Liver (tissue), 8 donors: ENCODE measurements at regions not wholly inside any gene's neighbourhood (a gene's known extent, or its start where the extent isn't known, plus 50 kb on each side); places are given as distances from the start of the nearest gene placed in this dataset.

Experiments used
- DNase-seq: peaks from one replicate; pipeline ENCODE4 v3.0.0-alpha.2; 2017; ENCODE audit warnings: low spot score
- H3K27ac ChIP-seq, 2 donors: one replicate each; pipeline ENCODE4 v1.7.0; 2013; ENCODE audit warnings: inconsistent platforms in 2 of 2, low read length in 2 of 2, control low read depth in 1 of 2, low read depth in 1 of 2, mild to moderate bottlenecking in 1 of 2
- H3K27me3 ChIP-seq, 4 donors: one replicate each; pipeline versions ENCODE4 v1.6.1 to v1.7.0; 2013; ENCODE audit warnings: low read length in 3 of 4, inconsistent platforms in 1 of 4, mild to moderate bottlenecking in 1 of 4, moderate library complexity in 1 of 4; ENCODE audit not compliant: control insufficient read depth in 4 of 4, insufficient read depth in 4 of 4
- H3K36me3 ChIP-seq, 4 donors: one replicate each; pipeline versions ENCODE4 v1.6.1 to v1.7.0; 2013; ENCODE audit warnings: low read length in 3 of 4, mild to moderate bottlenecking in 3 of 4, low read depth in 1 of 4, moderate library complexity in 1 of 4; ENCODE audit not compliant: control insufficient read depth in 4 of 4, insufficient read depth in 3 of 4
- H3K4me1 ChIP-seq, 4 donors: one replicate each; pipeline versions ENCODE4 v1.6.1 to v1.7.0; 2013; ENCODE audit warnings: low read length in 3 of 4, mild to moderate bottlenecking in 3 of 4, moderate library complexity in 1 of 4; ENCODE audit not compliant: control insufficient read depth in 4 of 4, insufficient read depth in 4 of 4
- H3K4me3 ChIP-seq, 3 donors: one replicate each; pipeline versions ENCODE4 v1.6.1 to v1.7.0; 2013; ENCODE audit warnings: low read length in 3 of 3, control low read depth in 1 of 3, low read depth in 1 of 3, mild to moderate bottlenecking in 1 of 3
- H3K9ac ChIP-seq, 2 donors: one replicate each; pipeline ENCODE4 v1.7.0; 2013; ENCODE audit warnings: low read length in 2 of 2, mild to moderate bottlenecking in 2 of 2, moderate library complexity in 2 of 2, control low read depth in 1 of 2, low read depth in 1 of 2
- H3K9me3 ChIP-seq, 4 donors: one replicate each; pipeline versions ENCODE4 v1.6.1 to v1.7.0; 2013; ENCODE audit warnings: low read length in 3 of 4; ENCODE audit not compliant: control insufficient read depth in 4 of 4
- ATF3 ChIP-seq: IDR thresholded peaks from 2 replicates; pipeline ENCODE4 v1.6.1; 2016; ENCODE audit warnings: antibody characterized with exemption
- CTCF ChIP-seq: fragments of 150-350 bp; IDR thresholded peaks from 2 replicates; pipeline ENCODE4 v1.5.1; 2017; ENCODE audit warnings: improper control_type of control experiment, low read depth, low read length; ENCODE audit not compliant: missing input control
- EGR1 ChIP-seq, 2 donors: IDR thresholded peaks; 2 replicates each; pipeline ENCODE4 v1.6.1; 2016 to 2018; ENCODE audit warnings: antibody characterized with exemption in 2 of 2, low read depth in 2 of 2
- FOXA1 ChIP-seq: IDR thresholded peaks from 2 replicates; pipeline ENCODE4 v1.6.1; 2016; ENCODE audit warnings: antibody characterized with exemption
- FOXA2 ChIP-seq: IDR thresholded peaks from 2 replicates; pipeline ENCODE4 v1.6.1; 2016; ENCODE audit warnings: antibody characterized with exemption
- GABPA ChIP-seq, 2 donors: IDR thresholded peaks in 1 of 2; conservative IDR thresholded peaks in 1 of 2; 2 replicates each; pipeline ENCODE4 v1.6.1; 2016; ENCODE audit warnings: antibody characterized with exemption in 2 of 2, mild to moderate bottlenecking in 1 of 2, moderate library complexity in 1 of 2
- HNF4A ChIP-seq, 2 donors: conservative IDR thresholded peaks; 2 replicates each; pipeline ENCODE4 v1.6.1; 2016; ENCODE audit warnings: antibody characterized with exemption in 2 of 2, mild to moderate bottlenecking in 2 of 2
- HNF4G ChIP-seq: IDR thresholded peaks from 2 replicates; pipeline ENCODE4 v1.6.1; 2016; ENCODE audit warnings: antibody characterized with exemption
- JUND ChIP-seq, 2 donors: IDR thresholded peaks; 2 replicates each; pipeline ENCODE4 v1.6.1; 2016; ENCODE audit warnings: antibody characterized with exemption in 2 of 2
- MAX ChIP-seq: IDR thresholded peaks from 2 replicates; pipeline ENCODE4 v1.6.1; 2016; ENCODE audit warnings: antibody characterized with exemption
- NR2F2 ChIP-seq: IDR thresholded peaks from 2 replicates; pipeline ENCODE4 v1.6.1; 2016; ENCODE audit warnings: antibody characterized with exemption
- RAD21 ChIP-seq, 2 donors: IDR thresholded peaks; 2 replicates each; pipeline ENCODE4 v1.6.1; 2016; ENCODE audit warnings: antibody characterized with exemption in 2 of 2, mild to moderate bottlenecking in 2 of 2
- REST ChIP-seq: IDR thresholded peaks from 2 replicates; pipeline ENCODE4 v1.6.1; 2016; ENCODE audit warnings: antibody characterized with exemption, mild to moderate bottlenecking
- RXRA ChIP-seq, 2 donors: IDR thresholded peaks; 2 replicates each; pipeline ENCODE4 v1.6.1; 2017 to 2018; ENCODE audit warnings: antibody characterized with exemption in 2 of 2, mild to moderate bottlenecking in 1 of 2
- SP1 ChIP-seq: IDR thresholded peaks from 2 replicates; pipeline ENCODE4 v1.6.1; 2018; ENCODE audit warnings: antibody characterized with exemption, mild to moderate bottlenecking
- YY1 ChIP-seq: IDR thresholded peaks from 2 replicates; pipeline ENCODE4 v1.6.1; 2016; ENCODE audit warnings: antibody characterized with exemption, mild to moderate bottlenecking
- WGBS: extraction: QIAGEN DNeasy Blood & Tissue Kit; methylation state at CpG from one replicate; pipeline ENCODE4 v1.1.7; 2013; 5-methylcytosine and 5-hydroxymethylcytosine counted together
- donor health status: healthy.
- donor health status: healthy.
- donor health status: healthy.
- donor health status: healthy.
- donor health status: healthy.

- Histone ChIP-seq H3K27me3 (no peaks in the 10 kb centered on the region), H3K9me3 (peaks cover 2 to 10% (median 6%) of the 10 kb centered on the region in 4 donors), H3K4me1 (no peaks in the 10 kb centered on the region), H3K9ac (no peak overlapping the region), H3K4me3 (no peak overlapping the region), H3K36me3 (no peaks in the 10 kb centered on the region), H3K27ac (no peak overlapping the region)
- WGBS: 82% methylated on average over 7 of the region's 7 CpGs
- DNase-seq: no peak
- no peak for TF ChIP-seq HNF4A (conservative IDR thresholded peaks at IDR 0.05)
- TF ChIP-seq MAX: no peak
- no peak for TF ChIP-seq RAD21 (IDR thresholded peaks at IDR 0.05)
- TF ChIP-seq EGR1 (IDR thresholded peaks at IDR 0.05; ENCODE audit: low read depth in 2 of 2): no peak
- no peak for TF ChIP-seq GABPA (IDR thresholded peaks at IDR 0.05 in 1 of 2, conservative IDR thresholded peaks at IDR 0.05 in 1 of 2)
- no peak for TF ChIP-seq FOXA1
- no peak for TF ChIP-seq FOXA2
- TF ChIP-seq ATF3: no peak
These were observed 118.8 kb upstream of the TENM3 start for GRCh38 chr4:182124359-182124758.

GRCh38 chr4:182126096-182126495, 117.1 kb upstream of the TENM3 start:
- Histone ChIP-seq H3K9me3 (peaks cover 2 to 10% (median 6%) of the 10 kb centered on the region in 4 donors), H3K9ac (no peak overlapping the region), H3K4me3 (no peak overlapping the region), H3K36me3 (no peaks in the 10 kb centered on the region), H3K27ac (no peak overlapping the region), H3K27me3 (no peaks in the 10 kb centered on the region), H3K4me1 (no peaks in the 10 kb centered on the region)
- WGBS: 70% methylated on average over 5 of the region's 5 CpGs
- no peak for TF ChIP-seq RAD21 (IDR thresholded peaks at IDR 0.05)
- no peak for TF ChIP-seq REST
- no peak for TF ChIP-seq CTCF
- TF ChIP-seq MAX: no peak
- TF ChIP-seq FOXA2: no peak
- TF ChIP-seq YY1: no peak
- TF ChIP-seq HNF4G: no peak
- no peak for DNase-seq

GRCh38 chr4:182126603-182127002, 116.6 kb upstream of the TENM3 start:
- Histone ChIP-seq H3K9me3 (peaks cover 2 to 10% (median 6%) of the 10 kb centered on the region in 4 donors), H3K36me3 (no peaks in the 10 kb centered on the region), H3K4me1 (no peaks in the 10 kb centered on the region), H3K4me3 (no peak overlapping the region), H3K27me3 (no peaks in the 10 kb centered on the region), H3K9ac (no peak overlapping the region), H3K27ac (no peak overlapping the region)
- 85% methylated on average over 2 of the region's 2 CpGs for WGBS
- DNase-seq: no peak
- TF ChIP-seq HNF4A (conservative IDR thresholded peaks at IDR 0.05): no peak
- TF ChIP-seq NR2F2: no peak
- no peak for TF ChIP-seq FOXA2
- no peak for TF ChIP-seq YY1
- no peak for TF ChIP-seq MAX
- TF ChIP-seq JUND (IDR thresholded peaks at IDR 0.05): no peak
- TF ChIP-seq HNF4G: no peak
- TF ChIP-seq SP1: no peak
- TF ChIP-seq GABPA (IDR thresholded peaks at IDR 0.05 in 1 of 2, conservative IDR thresholded peaks at IDR 0.05 in 1 of 2): no peak
- TF ChIP-seq RXRA (IDR thresholded peaks at IDR 0.05): no peak
- no peak for TF ChIP-seq REST
- TF ChIP-seq RAD21 (IDR thresholded peaks at IDR 0.05): no peak
- TF ChIP-seq FOXA1: no peak
- TF ChIP-seq ATF3: no peak
